Bronchial epithelial cell (primary cell): ENCODE measurements at regions not wholly inside any gene's neighbourhood (a gene's known extent, or its start where the extent isn't known, plus 50 kb on each side); places are given as distances from the start of the nearest gene placed in this dataset.
A peak's percentile ranks its signal among the peaks of the same experiment; 100 is the strongest.
"Not testable (repeated sequence)": the region's sequence is repeated elsewhere in the genome, so short reads cannot be mapped to it uniquely, and the experiment has no call there.

Experiments used
- DNase-seq: peaks from one replicate; pipeline ENCODE4 v3.0.0-alpha.2; 2010; ENCODE audit warnings: low read depth
- FAIRE-seq: peaks from 2 replicates; lab custom pipeline; 2011; peaks lifted over from hg19 to GRCh38; lab: Jason Lieb, UNC
- H3K27me3 ChIP-seq: 2 replicates; pipeline ENCODE4 v1.5.1; 2011; ENCODE audit warnings: low read length; ENCODE audit not compliant: control insufficient read depth, insufficient read depth
- H3K36me3 ChIP-seq: 2 replicates; pipeline ENCODE4 v1.5.1; 2011; ENCODE audit warnings: low read length; ENCODE audit not compliant: control insufficient read depth, insufficient read depth
- H3K4me3 ChIP-seq: 2 replicates; pipeline ENCODE4 v1.5.1; 2011; ENCODE audit warnings: mild to moderate bottlenecking, low read depth, low read length, control low read depth
- CTCF ChIP-seq: IDR thresholded peaks from 2 replicates; pipeline ENCODE4 v1.5.1; 2011; ENCODE audit warnings: mild to moderate bottlenecking, moderate library complexity, low read length, control low read depth, inconsistent platforms; ENCODE audit not compliant: insufficient read depth, severe bottlenecking

DNA sequence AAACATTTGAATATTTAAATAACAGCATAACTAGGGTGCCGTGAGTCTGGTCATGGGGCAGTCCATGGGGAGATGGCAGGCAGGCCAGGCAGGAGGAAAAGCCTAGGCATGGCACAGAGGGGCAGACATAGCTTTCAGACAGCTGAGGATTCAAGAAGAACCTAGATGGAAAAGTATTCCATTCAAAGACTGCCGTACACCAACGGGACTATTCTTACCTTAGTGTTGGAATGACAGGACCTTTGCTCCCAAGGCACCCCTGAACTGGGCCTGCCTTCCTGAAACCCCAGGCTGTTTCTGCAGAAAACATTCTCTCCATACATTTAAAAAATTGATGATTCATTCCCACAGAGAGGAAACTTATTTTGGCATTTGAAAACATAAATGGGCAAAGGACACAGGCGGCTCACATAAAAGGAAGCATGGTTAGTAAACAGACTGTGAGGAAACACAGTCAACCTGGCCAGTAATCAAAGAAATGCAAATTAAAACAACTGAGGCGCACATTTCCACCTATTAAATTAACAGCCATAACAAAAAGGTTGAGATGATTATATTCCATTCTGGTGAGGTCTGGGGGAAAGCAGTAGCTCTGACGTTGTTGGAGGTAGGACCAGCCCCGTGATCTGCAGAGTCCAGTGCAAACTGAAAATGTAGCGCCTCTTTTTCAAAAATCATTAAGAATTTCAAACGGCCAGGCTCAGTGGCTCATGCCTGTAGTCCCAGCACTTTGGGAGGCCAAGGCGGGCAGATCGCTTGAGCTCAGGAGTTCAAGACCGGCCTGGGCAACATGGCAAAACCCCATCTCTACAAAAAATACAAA, 71.3 kb upstream of the SMAD3 start:
- TF ChIP-seq CTCF: no peak
- Histone ChIP-seq H3K36me3 (no peaks in the 10 kb centered on the region), H3K27me3 (no peaks in the 10 kb centered on the region), H3K4me3 (no peak overlapping the region)
- FAIRE-seq (no peak), DNase-seq (no peak)

DNA sequence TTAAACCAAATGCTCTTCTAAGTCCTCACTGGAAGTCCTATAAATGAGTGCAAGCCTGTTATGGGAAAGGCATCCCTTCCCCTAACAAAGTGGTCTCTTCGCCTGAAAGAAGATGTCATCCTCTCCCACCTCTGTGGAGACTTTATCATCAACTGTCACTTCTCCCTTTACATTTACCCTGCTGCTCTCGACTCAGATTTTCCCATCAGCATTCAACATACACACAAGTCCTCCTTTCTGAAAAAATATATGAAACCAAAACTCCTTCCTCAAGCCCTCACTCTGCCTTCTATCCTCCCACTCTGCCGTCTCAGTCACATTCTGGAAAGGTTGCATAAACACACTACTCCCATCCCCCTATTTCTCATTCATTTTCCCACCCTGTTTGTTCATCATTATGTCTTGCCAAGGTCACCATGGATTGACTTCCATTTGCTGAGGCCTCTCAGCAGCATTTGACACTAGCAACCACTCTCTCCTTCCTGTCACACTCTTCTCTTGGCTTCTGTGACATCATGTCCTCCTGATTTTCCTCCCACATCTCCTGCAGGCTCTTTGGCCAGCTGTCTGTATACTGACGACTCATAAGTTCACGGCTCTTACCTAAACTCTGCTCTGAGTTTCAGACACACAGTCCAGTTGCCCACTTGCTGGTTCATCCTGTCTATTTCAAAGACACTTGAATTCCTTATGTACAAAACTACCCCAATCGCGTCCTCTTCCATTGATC, 70.3 kb upstream of the SMAD3 start:
- Histone ChIP-seq H3K27me3 (no peaks in the 10 kb centered on the region), H3K4me3 (no peak overlapping the region), H3K36me3 (no peaks in the 10 kb centered on the region)
- no peak for TF ChIP-seq CTCF
- DNase-seq (peak; percentile 30), FAIRE-seq (no peak)

DNA sequence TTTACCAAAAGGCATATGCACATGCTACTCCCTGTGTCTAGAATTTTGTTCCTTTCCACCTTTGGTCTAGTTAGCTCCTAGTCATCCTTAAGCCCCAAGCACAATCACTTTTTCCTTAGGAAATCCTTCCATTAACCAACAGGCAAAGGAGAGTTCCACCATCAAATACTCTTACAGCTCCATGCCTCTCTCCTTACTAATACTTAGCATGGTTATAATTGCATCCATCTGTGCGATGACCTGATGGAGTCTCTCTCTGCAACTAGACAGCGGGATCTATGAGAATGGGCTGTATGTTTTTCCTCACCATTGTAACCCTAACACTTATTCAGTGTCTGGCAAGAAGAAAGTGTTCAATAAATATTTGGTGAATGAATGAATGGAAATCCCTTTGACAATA, 69.3 kb upstream of the SMAD3 start:
- Histone ChIP-seq H3K4me3 (no peak overlapping the region), H3K36me3 (no peaks in the 10 kb centered on the region), H3K27me3 (no peaks in the 10 kb centered on the region)
- TF ChIP-seq CTCF: no peak
- FAIRE-seq (no peak), DNase-seq (no peak)

GRCh38 chr15:66997212-66997611, 68.2 kb upstream of the SMAD3 start:
- DNase-seq (peak; percentile 63), FAIRE-seq (no peak)
- H3K36me3 ChIP-seq: no peaks in the 10 kb centered on the region
- no peak overlapping the region for H3K4me3 ChIP-seq
- no peak for TF ChIP-seq CTCF
- H3K27me3 ChIP-seq: no peaks in the 10 kb centered on the region

DNA sequence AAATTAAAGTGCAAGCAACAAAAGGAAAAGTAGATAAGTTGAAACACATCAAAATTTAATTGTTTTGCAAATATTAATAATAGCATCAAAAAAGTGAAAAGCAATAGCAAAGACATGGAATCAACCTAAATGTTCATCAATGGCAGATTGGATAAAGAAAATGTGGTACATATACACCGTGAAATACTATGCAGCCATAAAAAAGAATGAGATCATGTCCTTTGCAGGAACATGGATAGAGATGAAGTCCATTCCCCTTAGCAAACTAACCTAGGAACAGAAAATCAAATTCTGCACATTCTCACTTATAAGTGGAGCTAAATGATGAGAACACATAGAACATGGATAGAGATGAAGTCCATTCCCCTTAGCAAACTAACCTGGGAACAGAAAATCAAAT, 67.2 kb upstream of the SMAD3 start:
- not testable (repeated sequence) for H3K4me3 ChIP-seq, FAIRE-seq, H3K27me3 ChIP-seq, DNase-seq, H3K36me3 ChIP-seq

GRCh38 chr15:66999046-66999968, 66.1 kb upstream of the SMAD3 start:
- no peaks in the 10 kb centered on the region for H3K27me3 ChIP-seq
- no peak for TF ChIP-seq CTCF
- H3K36me3 ChIP-seq: no peaks in the 10 kb centered on the region
- H3K4me3 ChIP-seq: no peak overlapping the region
- no peak for FAIRE-seq
- DNase-seq: no peak
